ENCODE measurements at regions not wholly inside any gene's neighbourhood (a gene's known extent, or its start where the extent isn't known, plus 50 kb on each side); places are given as distances from the start of the nearest gene placed in this dataset.

DNA sequence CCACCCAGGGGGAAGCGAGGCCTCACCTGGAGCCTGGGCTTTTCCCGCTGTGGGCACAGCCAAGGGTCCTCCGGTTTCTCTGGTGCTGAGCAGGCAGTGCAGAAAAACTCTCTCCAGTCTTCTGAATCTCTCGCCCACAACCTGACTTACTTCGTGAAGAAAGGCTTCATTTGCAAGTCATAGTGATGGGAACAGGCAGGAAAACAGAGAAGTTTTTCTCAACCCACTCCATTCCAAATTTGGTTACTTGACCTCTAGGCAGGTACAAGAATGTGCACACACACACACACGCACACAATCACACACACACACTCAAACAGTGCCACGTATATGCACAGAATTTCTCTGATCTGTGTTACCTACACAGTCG, 524.5 kb downstream of the CD83 start:
- intact Hi-C loops (cut with DNase I), result no loop called here
- no peak for DNase-seq
- H3K36me3 ChIP-seq, result no peaks in the 10 kb centered on the region
- no peaks in the 10 kb centered on the region for H3K9me3 ChIP-seq
- TF ChIP-seq, protein P1, sequence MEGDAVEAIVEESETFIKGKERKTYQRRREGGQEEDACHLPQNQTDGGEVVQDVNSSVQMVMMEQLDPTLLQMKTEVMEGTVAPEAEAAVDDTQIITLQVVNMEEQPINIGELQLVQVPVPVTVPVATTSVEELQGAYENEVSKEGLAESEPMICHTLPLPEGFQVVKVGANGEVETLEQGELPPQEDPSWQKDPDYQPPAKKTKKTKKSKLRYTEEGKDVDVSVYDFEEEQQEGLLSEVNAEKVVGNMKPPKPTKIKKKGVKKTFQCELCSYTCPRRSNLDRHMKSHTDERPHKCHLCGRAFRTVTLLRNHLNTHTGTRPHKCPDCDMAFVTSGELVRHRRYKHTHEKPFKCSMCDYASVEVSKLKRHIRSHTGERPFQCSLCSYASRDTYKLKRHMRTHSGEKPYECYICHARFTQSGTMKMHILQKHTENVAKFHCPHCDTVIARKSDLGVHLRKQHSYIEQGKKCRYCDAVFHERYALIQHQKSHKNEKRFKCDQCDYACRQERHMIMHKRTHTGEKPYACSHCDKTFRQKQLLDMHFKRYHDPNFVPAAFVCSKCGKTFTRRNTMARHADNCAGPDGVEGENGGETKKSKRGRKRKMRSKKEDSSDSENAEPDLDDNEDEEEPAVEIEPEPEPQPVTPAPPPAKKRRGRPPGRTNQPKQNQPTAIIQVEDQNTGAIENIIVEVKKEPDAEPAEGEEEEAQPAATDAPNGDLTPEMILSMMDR (IDR thresholded peaks at IDR 0.05), result no peak
- TF ChIP-seq POLR2A (IDR thresholded peaks at IDR 0.05) (no peak), POLR2AphosphoS5 (IDR thresholded peaks at IDR 0.05) (no peak), EP300 (IDR thresholded peaks at IDR 0.05) (no peak)
- peaks cover 0 to 14% (median 10%) of the 10 kb centered on the region in 4 donors for H3K4me1 ChIP-seq
- H3K27ac ChIP-seq, result no peak overlapping the region
- H3K4me3 ChIP-seq, result no peak overlapping the region
- 92 to 96% methylated on average over 8 of the region's 8 CpGs for WGBS, 2 donors
- H3K27me3 ChIP-seq, result no peaks in the 10 kb centered on the region

DNA sequence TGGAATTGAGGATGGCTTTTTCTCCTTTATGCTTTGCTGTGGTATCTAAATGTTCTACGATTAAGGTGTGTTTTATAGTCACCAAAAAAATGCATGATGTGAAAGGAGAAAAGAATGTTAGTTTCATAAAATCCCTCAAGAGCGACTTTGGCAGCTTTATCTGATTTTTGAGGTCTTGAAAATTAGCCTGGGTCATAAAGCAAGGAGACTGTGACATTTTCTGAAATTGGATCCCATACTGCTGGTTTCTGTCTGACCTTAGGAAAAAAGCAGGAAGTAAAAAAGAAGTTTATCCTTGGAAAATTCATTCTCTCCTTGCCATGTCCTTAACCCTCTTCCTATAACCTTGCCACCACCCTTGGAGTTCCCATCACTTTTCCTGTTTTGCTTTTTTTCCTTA, 525.3 kb downstream of the CD83 start:
- 73 to 89% methylated on average over 2 of the region's 2 CpGs for WGBS, 2 donors
- no peak for DNase-seq
- no peaks in the 10 kb centered on the region for H3K27me3 ChIP-seq
- no peak overlapping the region for H3K4me3 ChIP-seq
- H3K36me3 ChIP-seq, result no peaks in the 10 kb centered on the region
- intact Hi-C loops (cut with DNase I), result no loop called here
- H3K4me1 ChIP-seq, result peaks cover 0 to 19% (median 10%) of the 10 kb centered on the region in 4 donors
- H3K27ac ChIP-seq, result no peak overlapping the region
- TF ChIP-seq POLR2AphosphoS5 (IDR thresholded peaks at IDR 0.05) (no peak), POLR2A (IDR thresholded peaks at IDR 0.05) (no peak), EP300 (IDR thresholded peaks at IDR 0.05) (no peak)
- TF ChIP-seq, protein P1 (IDR thresholded peaks at IDR 0.05), result no peak
- H3K9me3 ChIP-seq, result no peaks in the 10 kb centered on the region

DNA sequence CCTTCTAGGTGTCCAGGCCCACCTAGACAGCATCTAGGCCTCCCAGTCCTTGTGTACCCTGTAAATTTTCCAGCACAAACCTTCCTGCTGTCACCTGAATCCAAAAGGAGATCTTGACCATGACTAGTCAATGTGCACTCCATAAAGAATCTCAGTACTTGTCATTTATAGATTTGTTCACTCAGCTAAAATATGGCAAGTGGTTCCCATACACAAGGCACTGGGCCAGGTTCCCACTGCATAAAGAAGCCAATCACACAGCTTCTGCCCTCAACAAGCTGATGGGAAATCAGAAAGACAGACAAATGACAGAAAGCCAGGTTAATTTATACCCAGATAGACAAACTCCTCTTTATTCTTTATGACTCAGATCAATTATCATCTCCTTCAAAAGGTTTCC, 526.8 kb downstream of the CD83 start:
- Histone ChIP-seq H3K27ac (no peak overlapping the region), H3K27me3 (no peaks in the 10 kb centered on the region), H3K9me3 (no peaks in the 10 kb centered on the region), H3K4me3 (no peak overlapping the region), H3K36me3 (no peaks in the 10 kb centered on the region), H3K4me1 (peaks cover 0 to 9% (median 1%) of the 10 kb centered on the region in 4 donors)
- no peak for DNase-seq
- intact Hi-C loops (cut with DNase I), result no loop called here
- TF ChIP-seq, protein P1 (IDR thresholded peaks at IDR 0.05), result no peak
- TF ChIP-seq EP300 (IDR thresholded peaks at IDR 0.05), result no peak
- TF ChIP-seq POLR2A (IDR thresholded peaks at IDR 0.05), result no peak
- no peak for TF ChIP-seq POLR2AphosphoS5 (IDR thresholded peaks at IDR 0.05)

DNA sequence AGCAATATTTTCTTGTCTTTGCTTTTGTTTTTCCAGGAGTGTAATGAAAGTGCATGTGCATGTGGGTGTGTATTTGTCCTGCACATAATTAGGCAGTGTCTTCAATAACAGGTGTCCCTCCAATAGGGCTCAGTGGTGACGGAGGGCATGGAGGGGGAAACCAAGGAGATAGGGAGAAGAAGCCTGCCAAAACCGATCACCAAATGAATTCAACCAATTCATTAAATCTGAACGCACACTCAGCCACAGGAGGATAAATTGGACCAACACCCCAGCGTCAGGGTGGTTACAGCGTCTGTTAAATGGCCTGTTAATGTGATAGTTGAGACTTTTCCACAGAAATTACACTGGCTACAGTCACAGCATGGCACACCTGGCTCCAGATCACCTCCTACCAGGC, 527.6 kb downstream of the CD83 start:
- no peak for DNase-seq
- 85 to 93% methylated on average over 5 of the region's 5 CpGs for WGBS, 2 donors
- Histone ChIP-seq H3K36me3 (no peaks in the 10 kb centered on the region), H3K4me3 (no peak overlapping the region), H3K27ac (no peak overlapping the region), H3K9me3 (no peaks in the 10 kb centered on the region), H3K4me1 (peaks cover 0 to 6% (median 0%) of the 10 kb centered on the region in 4 donors), H3K27me3 (no peaks in the 10 kb centered on the region)
- intact Hi-C loops (cut with DNase I), result loop anchor here (5.0 kb wide), 1 partner anchor 168 kb away; no protein-coding TSS in a partner anchor
- TF ChIP-seq POLR2A (IDR thresholded peaks at IDR 0.05) (no peak), EP300 (IDR thresholded peaks at IDR 0.05) (no peak), POLR2AphosphoS5 (IDR thresholded peaks at IDR 0.05) (no peak)
- TF ChIP-seq, protein P1 (IDR thresholded peaks at IDR 0.05), result no peak

DNA sequence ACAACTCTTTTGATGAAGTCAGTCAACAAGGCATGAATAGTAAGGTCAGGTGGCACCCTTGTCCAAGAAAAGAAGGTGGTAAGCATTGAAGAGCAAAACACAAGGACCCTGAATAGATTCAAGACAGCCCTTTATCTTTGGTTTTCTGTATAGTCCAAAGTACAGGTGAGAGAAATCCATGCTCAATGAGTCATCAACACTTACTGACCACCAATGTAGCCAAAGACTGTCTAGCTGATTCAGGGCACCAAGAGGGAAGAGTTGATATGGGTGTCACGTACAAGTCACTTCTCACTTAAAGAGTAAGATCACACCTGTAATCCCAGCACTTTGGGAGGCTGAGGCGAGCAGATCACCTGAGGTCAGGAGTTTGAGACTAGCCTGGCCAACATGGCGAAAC, 528.3 kb downstream of the CD83 start:
- intact Hi-C loops (cut with DNase I), result loop anchor here (5.0 kb wide), 1 partner anchor 169 kb away; no protein-coding TSS in a partner anchor
- Histone ChIP-seq H3K27me3 (no peaks in the 10 kb centered on the region), H3K27ac (no peak overlapping the region), H3K4me3 (no peak overlapping the region), H3K9me3 (no peaks in the 10 kb centered on the region), H3K36me3 (no peaks in the 10 kb centered on the region), H3K4me1 (peaks cover 0 to 6% (median 0%) of the 10 kb centered on the region in 4 donors)
- WGBS, 2 donors, result 94% methylated on average over 3 of the region's 3 CpGs
- TF ChIP-seq POLR2A (IDR thresholded peaks at IDR 0.05) (no peak), EP300 (IDR thresholded peaks at IDR 0.05) (no peak), POLR2AphosphoS5 (IDR thresholded peaks at IDR 0.05) (no peak)
- TF ChIP-seq, protein P1 (IDR thresholded peaks at IDR 0.05), result no peak
- no peak for DNase-seq

Measured in sigmoid colon (tissue), 6 donors.